Endothelial cell of umbilical vein (primary cell): ENCODE measurements at regions not wholly inside any gene's neighbourhood (a gene's known extent, or its start where the extent isn't known, plus 50 kb on each side); places are given as distances from the start of the nearest gene placed in this dataset.

Experiments
- BruUV-seq: library from RNA; stranded (reverse); fragments of 400-500 nt; replicated peaks from 2 replicates; lab custom pipeline; 2021; lab: Mats Ljungman, UMichigan
- CTCF ChIA-PET: fragments of 300-600, 350-600 bp; sonication (Branson Sonifier 250); formaldehyde crosslinking; loops from one replicate; lab custom pipeline; 2021; ENCODE audit warnings: antibody characterized with exemption, inconsistent platforms; lab: Charles Lee
- POLR2A ChIA-PET: fragments of 300-600, 350-600 bp; sonication (Branson Sonifier 250); formaldehyde crosslinking; loops from one replicate; lab custom pipeline; 2021; ENCODE audit warnings: antibody characterized with exemption, inconsistent platforms; lab: Charles Lee
- DNase-seq: peaks from one replicate; pipeline ENCODE4 v3.0.0-alpha.2; 2011; ENCODE audit warnings: low read depth, low spot score
- FAIRE-seq: peaks from 2 replicates; lab custom pipeline; 2011; peaks lifted over from hg19 to GRCh38; lab: Jason Lieb, UNC
- H2AFZ ChIP-seq: 2 replicates; pipeline ENCODE4 v1.6.0; 2012; ENCODE audit warnings: low read depth, low read length, control low read depth, inconsistent platforms
- H3K27ac ChIP-seq: 2 replicates; pipeline ENCODE4 v1.5.1; 2011; ENCODE audit warnings: low read depth, mild to moderate bottlenecking, control low read depth, low read length, moderate library complexity; ENCODE audit not compliant: insufficient read depth
- H3K27me3 ChIP-seq, 2 experiments: 2 replicates each; pipeline versions ENCODE4 v1.6.0 to v1.6.1; 2011; ENCODE audit warnings: low read length in 2 of 2, mixed read lengths in 1 of 2; ENCODE audit not compliant: control insufficient read depth in 2 of 2, insufficient read depth in 2 of 2
- H3K36me3 ChIP-seq, 2 experiments: 2 replicates in 1 of 2; 3 replicates in 1 of 2; pipeline ENCODE4 v1.5.1; 2011; ENCODE audit warnings: low read length in 2 of 2, mild to moderate bottlenecking in 1 of 2, moderate library complexity in 1 of 2; ENCODE audit not compliant: control insufficient read depth in 2 of 2, insufficient read depth in 2 of 2; ENCODE audit errors: extremely low read depth in 1 of 2
- H3K4me1 ChIP-seq: 3 replicates; pipeline ENCODE4 v1.5.1; 2011; ENCODE audit warnings: mild to moderate bottlenecking, low read length; ENCODE audit not compliant: control insufficient read depth, insufficient read depth; ENCODE audit errors: extremely low read depth
- H3K4me2 ChIP-seq: 2 replicates; pipeline ENCODE4 v1.6.1; 2011; ENCODE audit warnings: low read length, control low read depth, mixed read lengths; ENCODE audit not compliant: insufficient read depth
- H3K4me3 ChIP-seq, 3 experiments: fragments of 200-600 bp in 1 of 3; sonication (generic), shearing (Covaris generic) in 1 of 3; replicated peaks in 1 of 3; 2 replicates each; pipeline ENCODE4 v1.5.1; 2011 to 2016; ENCODE audit warnings: control low read depth in 3 of 3, low read length in 3 of 3, mild to moderate bottlenecking in 2 of 3, inconsistent platforms in 1 of 3, low read depth in 1 of 3, moderate library complexity in 1 of 3; ENCODE audit not compliant: insufficient read depth in 1 of 3
- H3K79me2 ChIP-seq: 2 replicates; pipeline ENCODE4 v1.6.0; 2012; ENCODE audit warnings: low read length, inconsistent platforms; ENCODE audit not compliant: control insufficient read depth, insufficient read depth
- H3K9ac ChIP-seq: replicated peaks from 2 replicates; pipeline ENCODE3; 2011; ENCODE audit warnings: low read length, control low read depth; ENCODE audit not compliant: insufficient read depth; ENCODE audit errors: extremely low read depth
- H3K9me1 ChIP-seq: replicated peaks from 3 replicates; pipeline ENCODE4 v1.6.0; 2011; ENCODE audit warnings: mild to moderate bottlenecking, low read length; ENCODE audit not compliant: control insufficient read depth, insufficient read depth; ENCODE audit errors: extremely low read depth
- H3K9me3 ChIP-seq: replicated peaks from 2 replicates; pipeline ENCODE4 v1.5.1; 2012; ENCODE audit warnings: low read length, inconsistent platforms; ENCODE audit not compliant: control insufficient read depth, insufficient read depth
- H4K20me1 ChIP-seq: replicated peaks from 2 replicates; pipeline ENCODE3; 2011; ENCODE audit warnings: mild to moderate bottlenecking, low read length; ENCODE audit not compliant: control insufficient read depth, insufficient read depth; ENCODE audit errors: extremely low read depth
- CTCF ChIP-seq, 2 donors: IDR thresholded peaks; 1 replicate in 1 of 2; 2 replicates in 1 of 2; pipeline ENCODE4 v1.5.1; 2011; ENCODE audit warnings: low read length in 2 of 2, mild to moderate bottlenecking in 2 of 2, moderate library complexity in 2 of 2, control low read depth in 1 of 2, inconsistent platforms in 1 of 2, low read depth in 1 of 2; ENCODE audit not compliant: insufficient read depth in 1 of 2; ENCODE audit errors: extremely low read depth in 1 of 2
- EZH2 ChIP-seq: IDR thresholded peaks from 2 replicates; pipeline ENCODE4 v1.6.1; 2012; ENCODE audit warnings: borderline replicate concordance, low read depth, mild to moderate bottlenecking, moderate library complexity, low read length, inconsistent platforms; ENCODE audit not compliant: severe bottlenecking
- FOS ChIP-seq: IDR thresholded peaks from 2 replicates; pipeline ENCODE4 v1.6.1; 2011; ENCODE audit warnings: mild to moderate bottlenecking, low read length, moderate library complexity, borderline replicate concordance; ENCODE audit not compliant: insufficient read depth
- GATA2 ChIP-seq: IDR thresholded peaks from 2 replicates; pipeline ENCODE4 v1.7.0; 2011; ENCODE audit warnings: low read depth, mild to moderate bottlenecking, moderate library complexity, mixed read lengths, low read length; ENCODE audit not compliant: insufficient read length, insufficient read depth
- JUN ChIP-seq: IDR thresholded peaks from 2 replicates; pipeline ENCODE4 v1.6.1; 2011; ENCODE audit warnings: borderline replicate concordance, low read depth; ENCODE audit not compliant: insufficient read length, insufficient read depth
- MYC ChIP-seq: IDR thresholded peaks from one replicate; pipeline ENCODE4 v1.6.1; 2011; ENCODE audit warnings: mild to moderate bottlenecking, low read depth, low read length
- POLR2A ChIP-seq: IDR thresholded peaks from 2 replicates; pipeline ENCODE4 v1.6.1; 2012; ENCODE audit warnings: low read depth, mild to moderate bottlenecking, control low read depth, low read length
- POLR2AphosphoS5 ChIP-seq: IDR thresholded peaks from 2 replicates; pipeline ENCODE4 v1.6.1; 2012; ENCODE audit warnings: low read depth, mild to moderate bottlenecking, control low read depth, low read length, moderate library complexity; ENCODE audit not compliant: insufficient read depth
- dilution Hi-C: fragments of 300-500 bp; cut with MboI; formaldehyde crosslinking; loops from one replicate; pipeline ENCODE4 v1.15.0; 2019; ENCODE audit warnings: low sequenced_read_pairs; ENCODE audit not compliant: extremely low pct_ligation_motif_present
- intact Hi-C: fragments of 100-400 bp; cut with micrococcal nuclease; formaldehyde crosslinking; loops from one replicate; pipeline ENCODE4 v1.10.0; 2022
- TF ChIP-seq, protein P1 (sequence below): IDR thresholded peaks from 2 replicates; pipeline ENCODE4 v1.6.1; 2011; ENCODE audit not compliant: insufficient read depth, insufficient read length

- Histone ChIP-seq H3K79me2 (no peaks in the 10 kb centered on the region), H3K36me3 (no peaks in the 10 kb centered on the region), H3K27me3 (no peaks in the 10 kb centered on the region), H3K4me3 (no peak overlapping the region), H2AFZ (no peak overlapping the region), H3K27ac (no peak overlapping the region), H3K9me1 (no peaks in the 10 kb centered on the region), H4K20me1 (no peaks in the 10 kb centered on the region), H3K9me3 (no peaks in the 10 kb centered on the region), H3K9ac (no peak overlapping the region), H3K4me2 (no peak overlapping the region), H3K4me1 (no peaks in the 10 kb centered on the region)
- TF ChIP-seq FOS (no peak), JUN (no peak), POLR2A (no peak)
- intact Hi-C loops: no loop called here
- dilution Hi-C loops: no loop called here
- FAIRE-seq (no peak), DNase-seq (no peak)
- no TSS peak for BruUV-seq
- POLR2A ChIA-PET: no interaction called here
- CTCF ChIA-PET: interaction anchor here (1.2 kb wide), 1 partner anchor 25 kb away, joined by 3 read pairs; no protein-coding TSS in a partner anchor
Observed at GRCh38 chr5:145510324-145510723, 324.8 kb downstream of the PRELID2 start.

- POLR2A ChIA-PET: no interaction called here
- H3K9me1 ChIP-seq: no peaks in the 10 kb centered on the region
- no peaks in the 10 kb centered on the region for H3K79me2 ChIP-seq
- intact Hi-C loops: no loop called here
- H3K27ac ChIP-seq: no peak overlapping the region
- H3K4me3 ChIP-seq: no peak overlapping the region
- H3K4me1 ChIP-seq: no peaks in the 10 kb centered on the region
- no peak overlapping the region for H2AFZ ChIP-seq
- no peak for FAIRE-seq
- BruUV-seq: no TSS peak
- no peak for TF ChIP-seq JUN
- TF ChIP-seq EZH2: no peak
- no peak for TF ChIP-seq POLR2A
- TF ChIP-seq CTCF (IDR thresholded peaks at IDR 0.05; ENCODE audit: extremely low read depth in 1 of 2, insufficient read depth in 1 of 2, low read depth in 1 of 2, low read length in 2 of 2): no peak
- TF ChIP-seq MYC: no peak
- TF ChIP-seq, protein P1, sequence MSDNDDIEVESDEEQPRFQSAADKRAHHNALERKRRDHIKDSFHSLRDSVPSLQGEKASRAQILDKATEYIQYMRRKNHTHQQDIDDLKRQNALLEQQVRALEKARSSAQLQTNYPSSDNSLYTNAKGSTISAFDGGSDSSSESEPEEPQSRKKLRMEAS: no peak
- no peak for TF ChIP-seq FOS
- no peak for TF ChIP-seq POLR2AphosphoS5
- TF ChIP-seq GATA2: no peak
- dilution Hi-C loops: no loop called here
- no peak overlapping the region for H3K9ac ChIP-seq
- H3K27me3 ChIP-seq: no peaks in the 10 kb centered on the region
- no peaks in the 10 kb centered on the region for H3K36me3 ChIP-seq
- no peaks in the 10 kb centered on the region for H3K9me3 ChIP-seq
- CTCF ChIA-PET: interaction anchor here (1.2 kb wide), 1 partner anchor 26 kb away, joined by 3 read pairs; no protein-coding TSS in a partner anchor
- H3K4me2 ChIP-seq: no peak overlapping the region
- no peak for DNase-seq
- no peaks in the 10 kb centered on the region for H4K20me1 ChIP-seq
Observed at GRCh38 chr5:145509336-145510136, 325.6 kb downstream of the PRELID2 start.
